ENCODE measurements at regions not wholly inside any gene's neighbourhood (a gene's known extent, or its start where the extent isn't known, plus 50 kb on each side); places are given as distances from the start of the nearest gene placed in this dataset.

DNA sequence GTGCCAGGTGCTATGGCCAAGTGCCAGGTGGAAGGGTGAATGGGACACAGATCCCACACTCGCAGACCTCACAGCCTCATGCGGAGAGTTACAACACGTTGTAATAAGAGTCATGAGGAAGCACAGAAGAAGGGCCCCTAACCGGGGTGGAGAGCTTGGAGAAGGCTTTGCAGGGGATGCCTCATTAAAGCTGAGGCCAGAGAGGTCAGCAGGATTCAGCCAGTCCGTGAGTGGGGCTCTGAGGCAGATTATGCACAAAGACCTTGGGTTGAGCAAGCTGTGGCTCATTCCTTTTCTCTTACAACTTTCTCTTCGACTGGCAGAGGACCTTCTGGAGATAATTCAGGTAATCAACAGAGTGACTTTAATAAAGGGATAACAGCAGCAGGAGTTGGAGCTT lies 65.3 kb upstream of the SNRK start:
- Histone ChIP-seq H3K4me1 (ENCODE audit: control insufficient read depth in 1 of 2, insufficient read depth in 2 of 2, low read depth in 1 of 2, low read length in 1 of 2) (no peaks in the 10 kb centered on the region), H4K20me1 (ENCODE audit: insufficient read depth) (no peaks in the 10 kb centered on the region), H3K4me2 (no peak overlapping the region), H2AFZ (ENCODE audit: low read depth) (no peak overlapping the region), H3K4me3 (ENCODE audit: low read depth in 2 of 2, low read length in 1 of 2) (no peak overlapping the region), H3K9me2 (no peaks in the 10 kb centered on the region), H3F3A (replicated peaks; ENCODE audit: insufficient read depth) (no peaks in the 10 kb centered on the region), H3K36me3 (replicated peaks in 1 of 2; ENCODE audit: control insufficient read depth in 1 of 2, insufficient read depth in 2 of 2, low read length in 1 of 2) (no peaks in the 10 kb centered on the region), H3K27ac (ENCODE audit: low read depth in 2 of 2, low read length in 1 of 2) (no peak overlapping the region), H3K27me3 (ENCODE audit: insufficient read depth) (no peaks in the 10 kb centered on the region), H3K79me2 (ENCODE audit: insufficient read depth) (no peaks in the 10 kb centered on the region), H3K9me3 (no peaks in the 10 kb centered on the region), H3K9ac (no peak overlapping the region)
- ChIA-PET CTCF (interaction anchor here (0.9 to 1.6 kb wide), 2 partner anchors 9 to 60 kb away, joined by 3 to 5 read pairs; no protein-coding TSS in a partner anchor), POLR2A (no interaction called here)
- TF ChIP-seq, protein P1, sequence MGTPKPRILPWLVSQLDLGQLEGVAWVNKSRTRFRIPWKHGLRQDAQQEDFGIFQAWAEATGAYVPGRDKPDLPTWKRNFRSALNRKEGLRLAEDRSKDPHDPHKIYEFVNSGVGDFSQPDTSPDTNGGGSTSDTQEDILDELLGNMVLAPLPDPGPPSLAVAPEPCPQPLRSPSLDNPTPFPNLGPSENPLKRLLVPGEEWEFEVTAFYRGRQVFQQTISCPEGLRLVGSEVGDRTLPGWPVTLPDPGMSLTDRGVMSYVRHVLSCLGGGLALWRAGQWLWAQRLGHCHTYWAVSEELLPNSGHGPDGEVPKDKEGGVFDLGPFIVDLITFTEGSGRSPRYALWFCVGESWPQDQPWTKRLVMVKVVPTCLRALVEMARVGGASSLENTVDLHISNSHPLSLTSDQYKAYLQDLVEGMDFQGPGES (IDR thresholded peaks at IDR 0.05; ENCODE audit: low read depth, low read length) = no peak
- no peak for DNase-seq
- WGBS (ENCODE audit: low lambda C conversion rate) = 13% methylated on average over 5 of the region's 6 CpGs

DNA sequence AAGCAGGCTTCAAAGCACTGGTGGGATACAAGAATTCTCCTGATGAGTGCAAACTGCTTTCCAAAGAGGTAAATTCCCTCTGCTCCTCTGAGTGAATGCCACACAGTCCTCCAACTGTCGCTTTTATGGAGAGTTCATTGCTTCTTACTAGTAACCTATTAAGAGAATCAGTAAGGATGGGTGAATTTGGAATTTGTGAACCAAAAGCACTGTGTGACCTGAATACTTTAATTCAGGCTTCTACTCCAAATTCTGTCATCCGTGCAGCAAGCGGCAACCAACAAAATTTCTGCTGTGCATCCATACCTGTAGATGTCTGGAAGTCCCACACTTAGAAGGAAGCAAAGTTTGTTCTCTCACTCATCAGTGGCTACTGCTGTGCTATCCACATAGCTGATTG lies 66.7 kb upstream of the SNRK start:
- H3K9me2 ChIP-seq = no peaks in the 10 kb centered on the region
- H3K79me2 ChIP-seq (ENCODE audit: insufficient read depth) = no peaks in the 10 kb centered on the region
- TF ChIP-seq, protein P2, sequence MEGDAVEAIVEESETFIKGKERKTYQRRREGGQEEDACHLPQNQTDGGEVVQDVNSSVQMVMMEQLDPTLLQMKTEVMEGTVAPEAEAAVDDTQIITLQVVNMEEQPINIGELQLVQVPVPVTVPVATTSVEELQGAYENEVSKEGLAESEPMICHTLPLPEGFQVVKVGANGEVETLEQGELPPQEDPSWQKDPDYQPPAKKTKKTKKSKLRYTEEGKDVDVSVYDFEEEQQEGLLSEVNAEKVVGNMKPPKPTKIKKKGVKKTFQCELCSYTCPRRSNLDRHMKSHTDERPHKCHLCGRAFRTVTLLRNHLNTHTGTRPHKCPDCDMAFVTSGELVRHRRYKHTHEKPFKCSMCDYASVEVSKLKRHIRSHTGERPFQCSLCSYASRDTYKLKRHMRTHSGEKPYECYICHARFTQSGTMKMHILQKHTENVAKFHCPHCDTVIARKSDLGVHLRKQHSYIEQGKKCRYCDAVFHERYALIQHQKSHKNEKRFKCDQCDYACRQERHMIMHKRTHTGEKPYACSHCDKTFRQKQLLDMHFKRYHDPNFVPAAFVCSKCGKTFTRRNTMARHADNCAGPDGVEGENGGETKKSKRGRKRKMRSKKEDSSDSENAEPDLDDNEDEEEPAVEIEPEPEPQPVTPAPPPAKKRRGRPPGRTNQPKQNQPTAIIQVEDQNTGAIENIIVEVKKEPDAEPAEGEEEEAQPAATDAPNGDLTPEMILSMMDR (IDR thresholded peaks at IDR 0.05) = no peak
- TF ChIP-seq GATA2 (CRISPR knock-in tag; IDR thresholded peaks at IDR 0.05) (no peak), TCF12 (IDR thresholded peaks at IDR 0.05) (no peak), FOSL2 (IDR thresholded peaks at IDR 0.05; ENCODE audit: borderline replicate concordance, low read depth) (no peak), RXRA (IDR thresholded peaks at IDR 0.05; ENCODE audit: borderline replicate concordance, low read depth) (no peak), SMC3 (IDR thresholded peaks at IDR 0.05; ENCODE audit: low read depth, low read length) (no peak), EP300 (IDR thresholded peaks at IDR 0.05; ENCODE audit: borderline replicate concordance in 1 of 2, low read depth in 1 of 2, low read length in 1 of 2) (no peak), FOXM1 (IDR thresholded peaks at IDR 0.05; ENCODE audit: low read depth) (no peak), GABPA (IDR thresholded peaks at IDR 0.05; ENCODE audit: low read depth) (no peak), SIN3A (IDR thresholded peaks at IDR 0.05; ENCODE audit: borderline replicate concordance, low read depth, low read length) (no peak), TAF1 (IDR thresholded peaks at IDR 0.05; ENCODE audit: borderline replicate concordance, low read depth, low read length) (no peak), FOXJ3 (CRISPR knock-in tag; IDR thresholded peaks at IDR 0.05) (no peak), MEF2A (IDR thresholded peaks at IDR 0.05; ENCODE audit: borderline replicate concordance, low read depth) (no peak), TEAD4 (IDR thresholded peaks at IDR 0.05; ENCODE audit: borderline replicate concordance, insufficient read depth) (no peak), RFX5 (IDR thresholded peaks at IDR 0.05; ENCODE audit: low read length) (no peak), NFIC (IDR thresholded peaks at IDR 0.05; ENCODE audit: borderline replicate concordance) (no peak), RCOR1 (IDR thresholded peaks at IDR 0.05; ENCODE audit: low read length) (no peak), ELF1 (IDR thresholded peaks at IDR 0.05) (no peak)
- TF ChIP-seq, protein P3, sequence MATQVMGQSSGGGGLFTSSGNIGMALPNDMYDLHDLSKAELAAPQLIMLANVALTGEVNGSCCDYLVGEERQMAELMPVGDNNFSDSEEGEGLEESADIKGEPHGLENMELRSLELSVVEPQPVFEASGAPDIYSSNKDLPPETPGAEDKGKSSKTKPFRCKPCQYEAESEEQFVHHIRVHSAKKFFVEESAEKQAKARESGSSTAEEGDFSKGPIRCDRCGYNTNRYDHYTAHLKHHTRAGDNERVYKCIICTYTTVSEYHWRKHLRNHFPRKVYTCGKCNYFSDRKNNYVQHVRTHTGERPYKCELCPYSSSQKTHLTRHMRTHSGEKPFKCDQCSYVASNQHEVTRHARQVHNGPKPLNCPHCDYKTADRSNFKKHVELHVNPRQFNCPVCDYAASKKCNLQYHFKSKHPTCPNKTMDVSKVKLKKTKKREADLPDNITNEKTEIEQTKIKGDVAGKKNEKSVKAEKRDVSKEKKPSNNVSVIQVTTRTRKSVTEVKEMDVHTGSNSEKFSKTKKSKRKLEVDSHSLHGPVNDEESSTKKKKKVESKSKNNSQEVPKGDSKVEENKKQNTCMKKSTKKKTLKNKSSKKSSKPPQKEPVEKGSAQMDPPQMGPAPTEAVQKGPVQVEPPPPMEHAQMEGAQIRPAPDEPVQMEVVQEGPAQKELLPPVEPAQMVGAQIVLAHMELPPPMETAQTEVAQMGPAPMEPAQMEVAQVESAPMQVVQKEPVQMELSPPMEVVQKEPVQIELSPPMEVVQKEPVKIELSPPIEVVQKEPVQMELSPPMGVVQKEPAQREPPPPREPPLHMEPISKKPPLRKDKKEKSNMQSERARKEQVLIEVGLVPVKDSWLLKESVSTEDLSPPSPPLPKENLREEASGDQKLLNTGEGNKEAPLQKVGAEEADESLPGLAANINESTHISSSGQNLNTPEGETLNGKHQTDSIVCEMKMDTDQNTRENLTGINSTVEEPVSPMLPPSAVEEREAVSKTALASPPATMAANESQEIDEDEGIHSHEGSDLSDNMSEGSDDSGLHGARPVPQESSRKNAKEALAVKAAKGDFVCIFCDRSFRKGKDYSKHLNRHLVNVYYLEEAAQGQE (IDR thresholded peaks at IDR 0.05; ENCODE audit: low read depth, low read length) = no peak
- no peaks in the 10 kb centered on the region; a peak in 1 of 4 replicates for H3K4me1 ChIP-seq (ENCODE audit: control insufficient read depth in 1 of 2, insufficient read depth in 2 of 2, low read depth in 1 of 2, low read length in 1 of 2)
- no peaks in the 10 kb centered on the region for H3F3A ChIP-seq (replicated peaks; ENCODE audit: insufficient read depth)
- H3K9ac ChIP-seq = no peak overlapping the region
- no peaks in the 10 kb centered on the region for H3K9me3 ChIP-seq
- WGBS (ENCODE audit: low lambda C conversion rate) = 46% methylated on average over 3 of the region's 3 CpGs
- no peaks in the 10 kb centered on the region for H4K20me1 ChIP-seq (ENCODE audit: insufficient read depth)
- H3K27me3 ChIP-seq (ENCODE audit: insufficient read depth) = no peaks in the 10 kb centered on the region
- no peak overlapping the region for H3K4me2 ChIP-seq
- no peak for DNase-seq
- ChIA-PET CTCF (no interaction called here), POLR2A (no interaction called here)
- H3K27ac ChIP-seq (ENCODE audit: low read depth in 2 of 2, low read length in 1 of 2) = no peak overlapping the region
- no peak overlapping the region for H3K4me3 ChIP-seq (ENCODE audit: low read depth in 2 of 2, low read length in 1 of 2)
- H2AFZ ChIP-seq (ENCODE audit: low read depth) = no peak overlapping the region
- H3K36me3 ChIP-seq (replicated peaks in 1 of 2; ENCODE audit: control insufficient read depth in 1 of 2, insufficient read depth in 2 of 2, low read length in 1 of 2) = no peaks in the 10 kb centered on the region
